IPS-15b (cell line): ENCODE measurements at regions not wholly inside any gene's neighbourhood (a gene's known extent, or its start where the extent isn't known, plus 50 kb on each side); places are given as distances from the start of the nearest gene placed in this dataset.
"Not testable (repeated sequence)": the region's sequence is repeated elsewhere in the genome, so short reads cannot be mapped to it uniquely, and the experiment has no call there.

ENCODE experiments used
- H3K27me3 ChIP-seq: one replicate; pipeline ENCODE4 v1.6.1; 2013; ENCODE audit warnings: low read length; ENCODE audit not compliant: control insufficient read depth, insufficient read depth
- H3K36me3 ChIP-seq: one replicate; pipeline ENCODE4 v1.6.1; 2013; ENCODE audit warnings: low read length; ENCODE audit not compliant: control insufficient read depth, insufficient read depth
- H3K4me1 ChIP-seq: one replicate; pipeline ENCODE4 v1.6.1; 2013; ENCODE audit warnings: mild to moderate bottlenecking, low read length; ENCODE audit not compliant: control insufficient read depth, insufficient read depth
- H3K4me3 ChIP-seq: one replicate; pipeline ENCODE4 v1.5.1; 2013; ENCODE audit warnings: low read depth, low read length
- H3K9ac ChIP-seq: one replicate; pipeline ENCODE4 v1.6.1; 2013; ENCODE audit warnings: low read depth, mild to moderate bottlenecking, low read length
- H3K9me3 ChIP-seq: one replicate; pipeline ENCODE4 v1.6.1; 2013; ENCODE audit warnings: mild to moderate bottlenecking, low read length; ENCODE audit not compliant: control insufficient read depth, insufficient read depth

GRCh38 chrX:40893251-40893910, 158.0 kb upstream of the MED14 start:
- peaks cover 6% of the 10 kb centered on the region for H3K4me1 ChIP-seq
- no peak overlapping the region for H3K4me3 ChIP-seq
- H3K9me3 ChIP-seq = peaks cover 4% of the 10 kb centered on the region
- H3K36me3 ChIP-seq = no peaks in the 10 kb centered on the region
- no peaks in the 10 kb centered on the region for H3K27me3 ChIP-seq
- H3K9ac ChIP-seq = no peak overlapping the region

DNA sequence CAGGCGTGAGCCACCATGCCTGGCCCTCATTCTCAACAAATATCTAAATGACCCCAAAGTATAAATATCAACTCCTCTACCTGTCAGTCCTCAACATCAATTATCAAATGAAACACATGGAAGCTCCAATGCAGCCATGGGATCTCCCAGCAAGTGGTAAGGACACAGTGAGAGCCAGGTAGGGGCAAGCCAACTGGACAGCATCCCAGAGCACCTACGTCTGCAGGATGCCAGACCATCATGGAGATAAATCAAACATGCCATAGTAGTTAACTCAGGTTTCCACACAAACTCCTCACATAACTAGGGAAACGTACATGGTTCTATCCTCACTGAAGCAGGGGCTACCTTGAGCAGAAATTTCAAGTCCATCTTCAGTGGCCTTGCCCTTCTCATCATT, 159.9 kb upstream of the MED14 start:
- Histone ChIP-seq H3K9ac (no peak overlapping the region), H3K4me1 (peaks cover 10% of the 10 kb centered on the region), H3K27me3 (no peaks in the 10 kb centered on the region), H3K36me3 (no peaks in the 10 kb centered on the region), H3K9me3 (peaks cover 4% of the 10 kb centered on the region), H3K4me3 (no peak overlapping the region)

- Histone ChIP-seq H3K27me3 (no peaks in the 10 kb centered on the region), H3K4me1 (peaks cover 11% of the 10 kb centered on the region), H3K9ac (no peak overlapping the region), H3K9me3 (no peaks in the 10 kb centered on the region), H3K4me3 (no peak overlapping the region), H3K36me3 (no peaks in the 10 kb centered on the region)
These were observed 162.5 kb upstream of the MED14 start for GRCh38 chrX:40897718-40898270.

DNA sequence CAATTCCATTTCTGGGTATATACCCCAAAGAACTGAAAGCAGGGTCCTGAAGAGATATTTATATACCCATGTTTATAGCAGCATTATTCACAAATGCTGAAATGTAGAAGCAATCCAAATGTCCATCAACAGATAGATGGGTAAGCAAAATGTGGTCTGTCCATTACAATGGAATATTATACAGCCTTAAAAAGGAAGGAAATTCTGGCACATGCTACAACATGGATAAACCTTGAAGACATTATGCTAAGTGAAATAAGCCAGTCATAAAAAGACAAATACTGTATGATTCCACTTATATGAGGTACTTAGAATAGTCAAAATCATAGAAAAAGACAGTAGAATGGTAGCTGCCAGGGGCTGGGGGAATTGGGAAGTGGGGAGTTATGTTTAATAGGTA, 169.4 kb upstream of the MED14 start:
- not testable (repeated sequence) for H3K4me3 ChIP-seq, H3K9ac ChIP-seq, H3K36me3 ChIP-seq, H3K9me3 ChIP-seq, H3K4me1 ChIP-seq, H3K27me3 ChIP-seq

GRCh38 chrX:40908026-40908425, 172.7 kb upstream of the MED14 start:
- Histone ChIP-seq H3K4me3 (no peak overlapping the region), H3K4me1 (no peaks in the 10 kb centered on the region), H3K27me3 (no peaks in the 10 kb centered on the region), H3K9me3 (no peaks in the 10 kb centered on the region), H3K9ac (no peak overlapping the region), H3K36me3 (no peaks in the 10 kb centered on the region)

DNA sequence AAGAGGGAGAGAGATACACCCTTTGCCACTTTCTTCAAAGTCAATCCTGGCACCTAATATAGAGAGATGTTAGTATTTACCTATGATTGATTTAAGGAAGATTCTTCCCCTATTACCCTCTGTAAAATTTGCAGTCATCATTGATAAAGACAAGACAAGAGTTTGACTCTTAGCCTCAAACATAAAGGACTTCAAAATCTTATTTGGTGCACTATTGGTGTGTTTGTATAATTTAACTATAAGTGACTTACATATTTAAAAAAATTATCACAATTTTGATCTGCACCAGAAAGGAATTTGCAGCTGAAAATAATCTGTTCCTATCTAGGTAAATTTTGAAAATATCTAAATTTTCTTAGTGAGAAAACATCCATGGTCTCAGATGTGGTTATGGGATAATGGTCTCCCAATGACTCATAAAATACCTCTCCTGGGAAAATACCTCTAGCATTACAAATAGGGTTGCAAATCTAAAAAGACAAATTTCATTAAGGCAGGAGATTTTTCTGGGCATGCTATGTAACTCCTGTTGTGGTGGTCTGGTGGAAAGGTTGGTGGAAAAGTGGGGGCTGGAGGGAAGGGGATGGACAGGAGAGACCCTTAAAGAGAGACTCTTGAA, 173.6 kb upstream of the MED14 start:
- Histone ChIP-seq H3K4me1 (no peaks in the 10 kb centered on the region), H3K9ac (no peak overlapping the region)

DNA sequence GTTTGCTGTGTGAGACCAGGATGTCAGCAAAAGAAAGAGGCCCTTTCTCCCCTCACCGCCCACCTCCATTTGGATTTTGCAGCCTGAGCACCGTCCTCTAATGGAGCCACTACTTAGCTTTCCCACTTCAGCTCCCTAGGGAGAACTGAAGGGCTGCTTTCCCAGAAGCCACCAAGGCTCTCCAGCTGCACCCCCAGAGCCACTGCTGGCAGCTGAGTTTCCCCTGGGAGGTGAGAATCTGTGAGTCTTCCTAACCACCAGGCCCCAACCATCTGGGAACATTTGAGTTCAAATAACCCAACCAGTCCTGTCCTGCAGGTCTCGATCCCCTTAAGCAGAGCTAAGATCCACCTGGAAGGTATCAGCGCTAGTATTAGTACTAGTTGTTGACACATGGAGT, 173.1 kb upstream of the USP9X start:
- H3K9ac ChIP-seq = no peak overlapping the region
- H3K36me3 ChIP-seq = no peaks in the 10 kb centered on the region
- H3K27me3 ChIP-seq = no peaks in the 10 kb centered on the region
- no peak overlapping the region for H3K4me3 ChIP-seq
- H3K9me3 ChIP-seq = no peaks in the 10 kb centered on the region
- no peaks in the 10 kb centered on the region for H3K4me1 ChIP-seq

More for the DNA sequence above, 173.6 kb upstream of the MED14 start:
- Histone ChIP-seq H3K4me3 (no peak overlapping the region), H3K36me3 (no peaks in the 10 kb centered on the region), H3K9me3 (no peaks in the 10 kb centered on the region), H3K27me3 (no peaks in the 10 kb centered on the region)

DNA sequence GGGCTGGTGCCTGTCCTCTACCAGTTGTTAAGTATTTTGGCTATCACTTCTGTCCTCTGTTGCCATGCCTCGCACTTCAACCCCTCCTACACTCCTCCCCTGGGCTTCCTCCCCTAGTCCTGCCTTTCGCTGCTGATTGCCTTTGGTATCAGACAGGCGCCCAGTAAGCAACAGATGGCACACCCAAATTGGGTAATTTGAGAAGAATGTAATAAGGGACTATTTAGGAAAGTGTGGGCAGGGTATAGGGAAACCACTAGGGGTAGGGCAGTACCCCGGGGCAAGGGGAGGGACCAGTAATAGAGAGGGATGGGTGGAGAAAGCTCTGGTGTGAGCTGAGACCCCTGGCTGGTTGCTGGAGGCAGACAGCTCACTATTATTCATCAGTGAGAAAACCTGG, 172.7 kb upstream of the USP9X start:
- Histone ChIP-seq H3K9me3 (no peaks in the 10 kb centered on the region), H3K4me1 (no peaks in the 10 kb centered on the region), H3K27me3 (no peaks in the 10 kb centered on the region), H3K36me3 (no peaks in the 10 kb centered on the region), H3K9ac (no peak overlapping the region), H3K4me3 (no peak overlapping the region)

GRCh38 chrX:40920351-40920750, 164.9 kb upstream of the USP9X start:
- H3K27me3 ChIP-seq = no peaks in the 10 kb centered on the region
- peaks cover 2% of the 10 kb centered on the region for H3K9me3 ChIP-seq
- no peak overlapping the region for H3K9ac ChIP-seq
- H3K4me3 ChIP-seq = no peak overlapping the region
- no peaks in the 10 kb centered on the region for H3K4me1 ChIP-seq
- no peaks in the 10 kb centered on the region for H3K36me3 ChIP-seq

GRCh38 chrX:40922307-40922706, 162.9 kb upstream of the USP9X start:
- H3K4me3 ChIP-seq = no peak overlapping the region
- H3K27me3 ChIP-seq = no peaks in the 10 kb centered on the region
- H3K9me3 ChIP-seq = peaks cover 2% of the 10 kb centered on the region
- H3K36me3 ChIP-seq = no peaks in the 10 kb centered on the region
- no peak overlapping the region for H3K9ac ChIP-seq
- no peaks in the 10 kb centered on the region for H3K4me1 ChIP-seq

DNA sequence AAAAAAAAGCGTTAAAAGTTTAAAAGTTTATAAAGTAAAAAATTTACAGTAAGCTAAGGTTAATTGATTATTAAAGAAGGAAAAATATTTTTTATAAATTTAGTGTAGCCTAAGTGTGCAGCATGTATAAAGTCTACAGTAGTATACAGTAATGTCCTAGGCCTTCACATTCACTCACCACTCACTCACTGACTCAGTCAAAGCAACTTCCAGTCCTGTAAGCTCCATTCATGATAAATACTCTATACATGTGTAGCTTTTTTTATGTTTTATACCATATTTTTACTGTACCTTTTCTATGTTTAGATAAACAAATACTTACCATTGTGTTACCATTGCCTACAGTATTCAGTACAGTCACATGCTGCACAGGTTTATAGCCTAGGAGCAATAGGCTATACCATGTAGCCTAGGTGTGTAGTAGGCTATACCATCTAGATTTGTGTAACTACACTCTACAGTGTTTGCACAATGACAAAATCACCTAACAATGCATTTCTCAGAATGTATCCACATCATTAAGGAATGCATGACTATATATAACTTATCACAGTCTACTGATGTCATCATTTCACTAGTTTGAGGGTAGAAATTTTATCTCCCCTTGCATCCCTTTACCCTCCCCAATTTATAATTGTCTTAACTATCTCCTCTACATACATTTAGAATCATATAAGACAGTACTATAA, 158.4 kb upstream of the USP9X start:
- H3K4me3 ChIP-seq, H3K27me3 ChIP-seq: not testable (repeated sequence)

GRCh38 chrX:40928076-40928475, 157.2 kb upstream of the USP9X start:
- H3K27me3 ChIP-seq = no peaks in the 10 kb centered on the region
- no peaks in the 10 kb centered on the region for H3K9me3 ChIP-seq
- no peak overlapping the region for H3K9ac ChIP-seq
- H3K36me3 ChIP-seq = no peaks in the 10 kb centered on the region
- H3K4me3 ChIP-seq = no peak overlapping the region
- no peaks in the 10 kb centered on the region for H3K4me1 ChIP-seq

More for the DNA sequence above, 158.4 kb upstream of the USP9X start:
- not testable (repeated sequence) for H3K9ac ChIP-seq, H3K4me1 ChIP-seq, H3K9me3 ChIP-seq, H3K36me3 ChIP-seq
